ENCODE measurements at regions not wholly inside any gene's neighbourhood (a gene's known extent, or its start where the extent isn't known, plus 50 kb on each side); places are given as distances from the start of the nearest gene placed in this dataset.

GRCh38 chr12:98399532-98399931 is 115.9 kb upstream of the TMPO start:
- no peak for TF ChIP-seq CTCF (IDR thresholded peaks at IDR 0.05)
- no peak for TF ChIP-seq POLR2A (IDR thresholded peaks at IDR 0.05)

Data from thyroid gland (tissue), 4 donors.